ENCODE measurements at regions not wholly inside any gene's neighbourhood (a gene's known extent, or its start where the extent isn't known, plus 50 kb on each side); places are given as distances from the start of the nearest gene placed in this dataset.

DNA sequence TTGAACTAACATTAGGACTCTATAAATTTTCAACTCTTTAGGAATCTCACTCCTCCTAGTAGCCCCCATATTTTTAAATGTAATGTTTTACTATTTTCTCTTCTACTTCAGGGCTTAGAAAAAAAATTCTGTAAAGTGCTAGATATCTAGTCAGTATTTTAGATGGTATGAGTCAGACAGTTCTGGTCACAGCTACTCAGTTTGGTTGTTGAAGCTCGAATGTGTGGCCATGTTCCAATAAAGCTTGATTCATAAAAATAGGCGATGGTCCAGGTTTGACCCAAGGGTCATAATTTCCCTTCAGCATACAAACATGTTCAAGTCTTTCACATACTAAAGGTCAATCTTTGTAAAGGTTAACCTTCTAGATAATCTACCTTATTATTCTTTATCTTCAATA is 566.0 kb upstream of the CDH18 start:
- TF ChIP-seq, protein P1, sequence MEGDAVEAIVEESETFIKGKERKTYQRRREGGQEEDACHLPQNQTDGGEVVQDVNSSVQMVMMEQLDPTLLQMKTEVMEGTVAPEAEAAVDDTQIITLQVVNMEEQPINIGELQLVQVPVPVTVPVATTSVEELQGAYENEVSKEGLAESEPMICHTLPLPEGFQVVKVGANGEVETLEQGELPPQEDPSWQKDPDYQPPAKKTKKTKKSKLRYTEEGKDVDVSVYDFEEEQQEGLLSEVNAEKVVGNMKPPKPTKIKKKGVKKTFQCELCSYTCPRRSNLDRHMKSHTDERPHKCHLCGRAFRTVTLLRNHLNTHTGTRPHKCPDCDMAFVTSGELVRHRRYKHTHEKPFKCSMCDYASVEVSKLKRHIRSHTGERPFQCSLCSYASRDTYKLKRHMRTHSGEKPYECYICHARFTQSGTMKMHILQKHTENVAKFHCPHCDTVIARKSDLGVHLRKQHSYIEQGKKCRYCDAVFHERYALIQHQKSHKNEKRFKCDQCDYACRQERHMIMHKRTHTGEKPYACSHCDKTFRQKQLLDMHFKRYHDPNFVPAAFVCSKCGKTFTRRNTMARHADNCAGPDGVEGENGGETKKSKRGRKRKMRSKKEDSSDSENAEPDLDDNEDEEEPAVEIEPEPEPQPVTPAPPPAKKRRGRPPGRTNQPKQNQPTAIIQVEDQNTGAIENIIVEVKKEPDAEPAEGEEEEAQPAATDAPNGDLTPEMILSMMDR (IDR thresholded peaks at IDR 0.05; ENCODE audit: insufficient read depth, low read length), result no peak
- DNase-seq (ENCODE audit: low read depth), result peak; percentile 54

DNA sequence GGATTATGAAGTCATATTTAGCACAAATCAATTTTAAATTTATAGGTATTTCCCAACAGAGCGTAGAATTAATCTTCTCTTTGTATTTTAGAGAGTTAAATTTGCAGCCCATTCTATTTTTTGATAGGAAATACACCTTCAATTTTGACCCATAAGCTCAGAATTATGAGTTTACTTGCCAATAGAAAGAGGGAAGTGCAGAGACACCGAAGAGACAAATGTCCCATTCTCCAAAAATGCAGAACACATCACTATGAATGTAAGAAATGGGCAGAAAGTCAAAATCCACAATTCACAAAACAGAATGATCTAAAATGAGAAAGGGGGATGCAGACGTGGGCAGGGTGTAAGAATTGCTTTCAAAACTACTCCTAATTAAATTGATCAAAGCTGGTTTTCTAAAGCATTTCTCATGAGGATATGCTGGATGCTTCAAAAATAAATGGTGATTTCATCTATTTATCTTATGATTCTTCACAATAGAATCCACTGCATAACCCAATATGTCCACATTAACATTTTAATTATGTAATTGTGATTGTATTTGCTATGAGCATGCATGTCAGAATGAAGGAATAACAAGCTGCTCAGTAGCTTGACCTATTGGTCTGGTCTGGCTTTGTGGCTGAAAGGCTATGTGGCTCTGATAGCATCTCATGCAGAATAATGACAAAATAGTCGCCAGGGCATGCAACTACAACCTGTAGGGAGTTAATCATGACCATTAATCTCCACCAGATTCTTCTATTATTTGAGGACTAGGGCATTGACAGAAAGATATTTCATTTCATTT is 550.1 kb upstream of the CDH18 start:
- no peak for DNase-seq (ENCODE audit: low read depth)
- TF ChIP-seq, protein P1 (IDR thresholded peaks at IDR 0.05; ENCODE audit: insufficient read depth, low read length), result no peak
- H3K4me3 ChIP-seq (ENCODE audit: low read depth, low read length), result no peak overlapping the region

More for the DNA sequence above, 566.0 kb upstream of the CDH18 start:
- no peak overlapping the region for H3K4me3 ChIP-seq (ENCODE audit: low read depth, low read length)

DNA sequence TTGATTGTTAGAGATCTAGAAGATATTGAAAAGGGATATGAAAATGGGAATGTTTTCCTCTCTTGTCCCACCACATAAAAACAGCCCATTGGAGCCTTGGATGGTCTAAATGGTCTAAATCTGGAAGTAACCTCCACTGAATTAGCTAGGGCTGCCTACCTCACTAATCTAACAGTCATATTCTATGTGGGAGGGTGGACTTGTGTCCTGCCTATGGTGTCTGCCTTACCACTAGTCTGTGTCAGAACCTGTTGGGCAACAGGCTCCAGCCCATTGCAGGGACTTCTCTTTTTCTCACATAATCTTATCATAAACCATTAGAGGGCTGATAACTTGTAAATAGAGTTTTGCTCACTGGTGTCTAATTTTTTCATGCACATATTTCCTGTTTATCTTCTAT is 548.8 kb upstream of the CDH18 start:
- H3K4me3 ChIP-seq (ENCODE audit: low read depth, low read length), result no peak overlapping the region
- TF ChIP-seq, protein P1 (IDR thresholded peaks at IDR 0.05; ENCODE audit: insufficient read depth, low read length), result no peak
- DNase-seq (ENCODE audit: low read depth), result no peak

DNA sequence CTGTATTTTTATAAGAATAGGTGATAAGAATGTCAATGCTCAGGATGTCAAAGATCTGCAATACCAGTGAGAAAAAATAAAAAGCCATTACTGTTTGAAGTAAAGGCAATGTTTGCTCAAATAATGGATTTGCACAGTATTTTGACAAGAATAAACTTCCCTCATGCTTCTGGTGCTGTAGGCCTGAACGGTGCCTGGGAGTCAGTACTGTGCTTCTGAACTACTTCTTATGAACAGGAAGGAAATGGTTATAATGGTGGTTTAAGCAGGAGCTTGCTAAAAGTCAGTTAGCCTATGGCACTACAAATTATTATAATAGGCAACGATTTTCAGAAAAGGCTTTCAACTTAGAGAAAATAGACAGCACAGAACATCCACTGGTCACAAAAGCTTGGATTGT is 548.3 kb upstream of the CDH18 start:
- H3K4me3 ChIP-seq (ENCODE audit: low read depth, low read length), result no peak overlapping the region
- no peak for DNase-seq (ENCODE audit: low read depth)
- TF ChIP-seq, protein P1 (IDR thresholded peaks at IDR 0.05; ENCODE audit: insufficient read depth, low read length), result no peak

DNA sequence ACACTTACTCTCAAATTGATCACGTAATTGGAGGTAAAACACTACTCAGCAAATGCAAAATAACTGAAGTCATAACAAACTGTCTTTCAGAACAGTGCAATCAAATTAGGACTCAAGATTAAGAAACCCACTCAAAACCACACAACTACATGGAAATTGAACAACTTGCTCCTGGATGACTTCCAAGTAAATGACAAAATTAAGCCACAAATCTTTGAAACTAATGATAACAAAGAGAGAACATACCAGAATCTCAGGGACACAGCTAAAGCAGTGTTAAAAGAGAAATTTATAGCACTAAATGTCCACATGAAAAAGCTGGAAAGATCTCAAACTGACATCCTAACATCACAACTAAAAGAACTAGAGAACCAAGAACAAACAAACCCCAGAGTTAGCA is 540.5 kb upstream of the CDH18 start:
- DNase-seq (ENCODE audit: low read depth), result no peak
- TF ChIP-seq, protein P1 (IDR thresholded peaks at IDR 0.05; ENCODE audit: insufficient read depth, low read length), result no peak

DNA sequence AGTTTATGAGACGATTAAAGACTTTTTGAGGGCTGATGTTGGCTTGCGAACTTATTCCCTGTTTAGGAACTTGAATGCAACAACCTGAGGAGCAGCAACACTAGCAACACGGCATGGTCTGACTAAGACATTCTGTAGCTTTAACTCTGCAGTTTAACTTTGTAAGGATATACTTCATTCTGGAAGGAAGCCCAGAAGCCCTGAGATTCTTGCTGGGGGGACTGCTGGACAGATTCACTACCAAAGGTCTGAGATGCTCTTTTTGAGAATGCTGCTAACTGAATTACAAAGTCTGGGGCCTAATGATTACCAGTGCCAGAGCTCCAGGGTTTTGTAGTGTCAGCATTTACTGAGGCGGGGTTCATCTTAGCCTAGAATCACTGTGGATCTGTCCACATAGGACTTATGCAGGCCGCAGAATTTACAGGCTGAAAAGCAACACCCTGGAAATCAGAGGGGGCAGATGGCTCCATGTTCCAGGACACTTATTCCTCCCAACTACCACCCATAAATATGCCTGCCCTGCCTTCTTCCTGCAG is 537.1 kb upstream of the CDH18 start:
- DNase-seq (ENCODE audit: low read depth), result no peak
- no peak overlapping the region for H3K4me3 ChIP-seq (ENCODE audit: low read depth, low read length)
- TF ChIP-seq, protein P1 (IDR thresholded peaks at IDR 0.05; ENCODE audit: insufficient read depth, low read length), result no peak

More for the DNA sequence above, 540.5 kb upstream of the CDH18 start:
- H3K4me3 ChIP-seq (ENCODE audit: low read depth, low read length), result no peak overlapping the region
